Neural cell (in vitro differentiated cells): ENCODE measurements at regions not wholly inside any gene's neighbourhood (a gene's known extent, or its start where the extent isn't known, plus 50 kb on each side); places are given as distances from the start of the nearest gene placed in this dataset.

Experiments
- CTCF ChIP-seq: fragments of 450-650 bp; IDR thresholded peaks from 2 replicates; pipeline ENCODE4 v1.5.1; 2014; ENCODE audit warnings: antibody characterized with exemption, mild to moderate bottlenecking, moderate library complexity; ENCODE audit not compliant: poor library complexity, severe bottlenecking
- EP300 ChIP-seq: fragments of 450-650 bp; conservative IDR thresholded peaks from 2 replicates; pipeline ENCODE4 v1.6.1; 2014; ENCODE audit warnings: antibody characterized with exemption, mild to moderate bottlenecking, moderate library complexity; ENCODE audit not compliant: poor library complexity, severe bottlenecking
- EZH2 ChIP-seq: fragments of 200-600, 300-800 bp; shearing (Covaris generic), sonication (generic); IDR thresholded peaks from 2 replicates; pipeline ENCODE4 v1.6.1; 2014; ENCODE audit warnings: antibody characterized with exemption, low read length, borderline replicate concordance, mild to moderate bottlenecking; ENCODE audit not compliant: insufficient read depth, poor library complexity, severe bottlenecking
- POLR2AphosphoS5 ChIP-seq: IDR thresholded peaks from 2 replicates; pipeline ENCODE4 v1.6.1; 2012
- TAF1 ChIP-seq: IDR thresholded peaks from 2 replicates; pipeline ENCODE4 v1.6.1; 2012; ENCODE audit warnings: low read depth

GRCh38 chr13:85095418-85096272, 703.6 kb downstream of the SLITRK6 start:
- TF ChIP-seq CTCF (no peak), POLR2AphosphoS5 (peak; percentile 47), EZH2 (no peak), TAF1 (no peak), EP300 (peak; percentile 79)
